ENCODE measurements at regions not wholly inside any gene's neighbourhood (a gene's known extent, or its start where the extent isn't known, plus 50 kb on each side); places are given as distances from the start of the nearest gene placed in this dataset.

GRCh38 chr17:70484496-70484895 is 315.2 kb downstream of the KCNJ2 start:
- POLR2A ChIA-PET = interaction anchor here (0.6 kb wide), 1 partner anchor 17 kb away, joined by 3 read pairs; no protein-coding TSS in a partner anchor
- dilution Hi-C loops (cut with MboI; ENCODE audit: extremely low pct_ligation_motif_present, low sequenced_read_pairs) = no loop called here
- FAIRE-seq = no peak

More at GRCh38 chr17:70484496-70484895, 315.2 kb downstream of the KCNJ2 start:
- Histone ChIP-seq H3K27ac (ENCODE audit: insufficient read depth, low read depth, low read length) (no peak overlapping the region), H3K9me1 (replicated peaks; ENCODE audit: control insufficient read depth, extremely low read depth, insufficient read depth, low read length) (no peaks in the 10 kb centered on the region), H3K4me2 (ENCODE audit: insufficient read depth, low read length) (no peak overlapping the region), H3K9me3 (replicated peaks; ENCODE audit: control insufficient read depth, insufficient read depth, low read length) (no peaks in the 10 kb centered on the region), H3K4me1 (ENCODE audit: control insufficient read depth, extremely low read depth, insufficient read depth, low read length) (no peaks in the 10 kb centered on the region), H3K36me3 (ENCODE audit: control insufficient read depth in 2 of 2, extremely low read depth in 1 of 2, insufficient read depth in 2 of 2, low read length in 2 of 2) (no peaks in the 10 kb centered on the region), H2AFZ (ENCODE audit: low read depth, low read length) (no peak overlapping the region), H3K79me2 (ENCODE audit: control insufficient read depth, insufficient read depth, low read length) (no peaks in the 10 kb centered on the region), H3K4me3 (replicated peaks in 1 of 3; ENCODE audit: insufficient read depth in 1 of 3, low read depth in 1 of 3, low read length in 3 of 3) (no peak overlapping the region), H3K9ac (replicated peaks; ENCODE audit: extremely low read depth, insufficient read depth, low read length) (no peak overlapping the region), H4K20me1 (replicated peaks; ENCODE audit: control insufficient read depth, extremely low read depth, insufficient read depth, low read length) (no peaks in the 10 kb centered on the region), H3K27me3 (ENCODE audit: control insufficient read depth in 2 of 2, insufficient read depth in 2 of 2, low read length in 2 of 2) (no peaks in the 10 kb centered on the region)
- intact Hi-C loops (cut with micrococcal nuclease) = no loop called here
- BruUV-seq (replicated peaks) = no TSS peak
- no peak for DNase-seq (ENCODE audit: low read depth, low spot score)
- no peak for TF ChIP-seq CTCF (IDR thresholded peaks at IDR 0.05; ENCODE audit: extremely low read depth in 1 of 2, insufficient read depth in 1 of 2, low read depth in 1 of 2, low read length in 2 of 2)
- TF ChIP-seq POLR2A (IDR thresholded peaks at IDR 0.05; ENCODE audit: low read depth, low read length) = no peak
- TF ChIP-seq GATA2 (IDR thresholded peaks at IDR 0.05; ENCODE audit: insufficient read depth, insufficient read length, low read depth, low read length) = no peak
- TF ChIP-seq POLR2AphosphoS5 (IDR thresholded peaks at IDR 0.05; ENCODE audit: insufficient read depth, low read depth, low read length) = no peak
- TF ChIP-seq MYC (IDR thresholded peaks at IDR 0.05; ENCODE audit: low read depth, low read length) = no peak
- no peak for TF ChIP-seq FOS (IDR thresholded peaks at IDR 0.05; ENCODE audit: borderline replicate concordance, insufficient read depth, low read length)
- TF ChIP-seq MAX (IDR thresholded peaks at IDR 0.05; ENCODE audit: insufficient read depth, insufficient read length) = no peak
- no peak for TF ChIP-seq EZH2 (IDR thresholded peaks at IDR 0.05; ENCODE audit: borderline replicate concordance, low read depth, low read length, severe bottlenecking)
- TF ChIP-seq JUN (IDR thresholded peaks at IDR 0.05; ENCODE audit: borderline replicate concordance, insufficient read depth, insufficient read length, low read depth) = no peak
- CTCF ChIA-PET = no interaction called here

Measured in endothelial cell of umbilical vein (primary cell).